ENCODE measurements at regions not wholly inside any gene's neighbourhood (a gene's known extent, or its start where the extent isn't known, plus 50 kb on each side); places are given as distances from the start of the nearest gene placed in this dataset.
"Not testable (repeated sequence)": the region's sequence is repeated elsewhere in the genome, so short reads cannot be mapped to it uniquely, and the experiment has no call there.

- H3K4me1 Mint-ChIP-seq: peaks cover 17% of the 10 kb centered on the region
- no peak overlapping the region for H3K4me3 Mint-ChIP-seq
- Histone ChIP-seq H3K79me2 (replicated peaks; ENCODE audit: insufficient read depth) (no peaks in the 10 kb centered on the region), H3K4me2 (no peak overlapping the region), H4K20me1 (replicated peaks; ENCODE audit: insufficient read depth) (no peaks in the 10 kb centered on the region), H3F3A (replicated peaks; ENCODE audit: low read depth) (no peaks in the 10 kb centered on the region), H3K4me1 (ENCODE audit: insufficient read depth) (no peaks in the 10 kb centered on the region), H3K27me3 (ENCODE audit: insufficient read depth) (no peaks in the 10 kb centered on the region), H3K27ac (ENCODE audit: low read depth) (no peak overlapping the region), H3K36me3 (ENCODE audit: insufficient read depth) (no peaks in the 10 kb centered on the region), H2AFZ (no peak overlapping the region; the same call in 1 of the 2 replicates), H3K9me2 (ENCODE audit: insufficient read depth) (no peaks in the 10 kb centered on the region; the same call in 1 of the 2 replicates), H3K4me3 (no peak overlapping the region)
- peaks cover 11% of the 10 kb centered on the region for H3K27me3 Mint-ChIP-seq (ENCODE audit: insufficient read depth, low read depth, poor library complexity)
- DNase-seq (ENCODE audit: low spot score): no peak
- TF ChIP-seq ETS1 (IDR thresholded peaks at IDR 0.05) (no peak), NANOG (IDR thresholded peaks at IDR 0.05; ENCODE audit: borderline replicate concordance) (no peak), CTCF (conservative IDR thresholded peaks at IDR 0.05; ENCODE audit: low read depth in 2 of 2) (no peak), REST (IDR thresholded peaks at IDR 0.05; ENCODE audit: unreplicated experiment) (no peak)
- ATAC-seq: no peak
- no peaks in the 10 kb centered on the region for H3K36me3 Mint-ChIP-seq (ENCODE audit: low read depth)
- H3K27ac Mint-ChIP-seq: no peak overlapping the region
- H3K9me3 Mint-ChIP-seq: no peaks in the 10 kb centered on the region
Measured at GRCh38 chr2:15823459-15824396, 116.6 kb upstream of the MYCN start.

GRCh38 chr2:15824467-15824866, 115.9 kb upstream of the MYCN start:
- H4K20me1 ChIP-seq (replicated peaks; ENCODE audit: insufficient read depth); ATAC-seq; H3K4me2 ChIP-seq; H3K4me1 ChIP-seq (ENCODE audit: insufficient read depth); H3K27ac Mint-ChIP-seq; H3K79me2 ChIP-seq (replicated peaks; ENCODE audit: insufficient read depth); H3K27me3 ChIP-seq (ENCODE audit: insufficient read depth); H3K36me3 ChIP-seq (ENCODE audit: insufficient read depth); H3F3A ChIP-seq (replicated peaks; ENCODE audit: low read depth); H3K27ac ChIP-seq (ENCODE audit: low read depth); H3K4me3 ChIP-seq; H2AFZ ChIP-seq; H3K4me3 Mint-ChIP-seq; H3K9me3 Mint-ChIP-seq; H3K36me3 Mint-ChIP-seq (ENCODE audit: low read depth); DNase-seq (ENCODE audit: low spot score); H3K9me2 ChIP-seq (ENCODE audit: insufficient read depth): not testable (repeated sequence)
- peaks cover 11% of the 10 kb centered on the region for H3K27me3 Mint-ChIP-seq (ENCODE audit: insufficient read depth, low read depth, poor library complexity)
- H3K4me1 Mint-ChIP-seq: peaks cover 17% of the 10 kb centered on the region

Measured in GM23338 (cell line).